ENCODE measurements at regions not wholly inside any gene's neighbourhood (a gene's known extent, or its start where the extent isn't known, plus 50 kb on each side); places are given as distances from the start of the nearest gene placed in this dataset.

DNA sequence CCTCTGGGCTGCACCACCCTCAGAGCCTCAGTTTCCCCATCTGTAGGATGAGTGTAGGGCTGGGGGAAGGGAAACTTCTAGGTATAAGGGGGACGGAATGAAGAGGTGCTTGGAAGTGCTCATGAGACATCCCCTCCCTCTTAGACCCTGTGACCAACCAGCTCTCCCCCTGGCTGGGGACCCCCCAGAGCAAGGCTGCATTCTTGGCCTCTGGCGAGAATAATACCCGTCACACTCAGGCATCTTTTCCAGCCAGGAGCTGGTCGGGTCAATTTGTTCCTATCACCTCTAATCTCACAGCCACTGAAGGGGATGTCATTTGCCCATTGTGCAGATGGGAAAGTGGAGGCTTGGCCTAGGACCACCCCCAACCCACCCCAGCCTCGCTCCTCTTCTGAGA is 443.0 kb downstream of the PTPRU start:
- Histone ChIP-seq H3K36me3 (no peaks in the 10 kb centered on the region), H3K9me3 (no peaks in the 10 kb centered on the region), H3K27me3 (peaks cover 0 to 14% (median 0%) of the 10 kb centered on the region in 7 donors), H3K27ac (no peak overlapping the region), H3K4me3 (no peak overlapping the region), H3K4me1 (peaks cover 0 to 14% (median 4%) of the 10 kb centered on the region in 9 donors)
- TF ChIP-seq, protein P1, sequence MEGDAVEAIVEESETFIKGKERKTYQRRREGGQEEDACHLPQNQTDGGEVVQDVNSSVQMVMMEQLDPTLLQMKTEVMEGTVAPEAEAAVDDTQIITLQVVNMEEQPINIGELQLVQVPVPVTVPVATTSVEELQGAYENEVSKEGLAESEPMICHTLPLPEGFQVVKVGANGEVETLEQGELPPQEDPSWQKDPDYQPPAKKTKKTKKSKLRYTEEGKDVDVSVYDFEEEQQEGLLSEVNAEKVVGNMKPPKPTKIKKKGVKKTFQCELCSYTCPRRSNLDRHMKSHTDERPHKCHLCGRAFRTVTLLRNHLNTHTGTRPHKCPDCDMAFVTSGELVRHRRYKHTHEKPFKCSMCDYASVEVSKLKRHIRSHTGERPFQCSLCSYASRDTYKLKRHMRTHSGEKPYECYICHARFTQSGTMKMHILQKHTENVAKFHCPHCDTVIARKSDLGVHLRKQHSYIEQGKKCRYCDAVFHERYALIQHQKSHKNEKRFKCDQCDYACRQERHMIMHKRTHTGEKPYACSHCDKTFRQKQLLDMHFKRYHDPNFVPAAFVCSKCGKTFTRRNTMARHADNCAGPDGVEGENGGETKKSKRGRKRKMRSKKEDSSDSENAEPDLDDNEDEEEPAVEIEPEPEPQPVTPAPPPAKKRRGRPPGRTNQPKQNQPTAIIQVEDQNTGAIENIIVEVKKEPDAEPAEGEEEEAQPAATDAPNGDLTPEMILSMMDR (IDR thresholded peaks at IDR 0.05), result no peak
- WGBS, 2 donors, result 83 to 91% methylated on average over 5 of the region's 5 CpGs
- no peak for DNase-seq
- ATAC-seq, result no peak
- intact Hi-C loops (cut with DNase I), result no loop called here

DNA sequence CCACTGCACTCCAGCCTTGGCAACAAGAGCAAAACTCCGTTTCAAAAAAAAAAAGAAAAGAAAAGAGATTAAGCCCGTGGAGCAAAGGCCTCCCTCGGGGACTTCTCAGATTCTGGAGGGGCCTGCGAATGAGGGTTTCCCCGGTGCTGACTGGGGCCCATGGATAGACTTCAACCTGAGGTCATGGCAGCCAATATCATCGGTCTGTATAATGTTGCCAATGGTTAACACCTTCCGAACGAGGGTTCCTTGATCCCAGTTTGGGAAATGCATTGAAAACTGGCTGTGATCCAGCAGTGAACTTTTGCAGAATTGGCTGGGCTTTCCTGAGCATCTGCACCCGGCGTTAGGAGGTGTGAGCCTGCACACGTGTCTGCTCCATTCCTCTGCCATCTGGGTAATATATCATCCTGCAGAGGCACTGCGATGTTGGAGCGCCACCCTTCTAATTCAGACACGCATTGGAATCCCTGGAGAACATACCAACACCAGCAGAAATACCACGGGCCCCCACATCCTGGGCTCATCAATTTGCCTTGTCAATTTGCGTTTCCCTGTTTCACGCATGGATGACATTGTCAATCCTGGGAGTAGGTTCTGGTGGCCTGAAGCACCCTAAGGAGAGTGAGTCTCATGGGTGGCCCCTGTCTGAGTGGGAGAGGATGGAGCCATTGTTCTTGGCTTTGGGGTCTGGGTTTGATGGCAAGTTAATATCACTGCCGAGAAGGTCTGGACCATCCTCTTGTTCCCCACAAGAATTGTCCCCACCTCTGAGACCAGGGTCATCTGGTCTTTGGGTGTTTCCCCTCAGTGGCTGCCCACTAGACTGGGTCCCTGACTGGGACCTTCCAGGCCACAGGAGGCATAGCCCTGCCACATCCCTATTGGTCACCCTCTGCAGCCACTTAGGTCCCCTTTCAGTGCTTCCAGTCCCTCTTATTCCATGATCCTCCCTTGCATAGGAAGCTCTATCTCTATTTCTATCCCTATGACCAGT is 441.0 kb downstream of the PTPRU start:
- DNase-seq, result peak in 1 of 2 donors; percentile 0
- intact Hi-C loops (cut with DNase I), result no loop called here
- H3K4me1 ChIP-seq, result peaks cover 0 to 10% (median under 1%) of the 10 kb centered on the region in 9 donors
- H3K36me3 ChIP-seq, result no peaks in the 10 kb centered on the region
- TF ChIP-seq, protein P1 (IDR thresholded peaks at IDR 0.05), result no peak
- H3K27ac ChIP-seq, result no peak overlapping the region
- no peak for ATAC-seq
- H3K27me3 ChIP-seq, result peaks cover 0 to 4% (median 0%) of the 10 kb centered on the region in 7 donors
- WGBS, 2 donors, result 63 to 65% methylated on average over 18 of the region's 18 CpGs
- no peaks in the 10 kb centered on the region for H3K9me3 ChIP-seq
- H3K4me3 ChIP-seq, result no peak overlapping the region

DNA sequence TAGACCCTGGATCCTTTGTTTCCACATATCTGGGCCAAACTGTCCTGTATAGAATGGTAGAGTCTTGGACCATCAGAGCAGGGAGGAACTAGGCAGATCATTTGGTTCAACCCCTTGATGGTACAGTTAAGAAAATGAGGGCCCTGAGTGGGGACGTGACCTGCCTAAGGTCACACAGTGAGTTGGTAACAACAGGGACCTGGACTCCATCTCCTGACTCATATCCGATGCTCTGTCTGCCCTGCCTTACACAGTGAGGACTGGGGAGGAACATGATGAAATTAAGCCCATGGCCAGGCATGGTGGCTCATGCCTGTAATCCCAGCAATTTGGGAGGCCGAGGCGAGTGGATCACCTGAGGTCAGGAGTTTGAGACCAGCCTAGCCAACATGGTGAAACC is 440.2 kb downstream of the PTPRU start:
- peaks cover 0 to 6% (median 0%) of the 10 kb centered on the region in 7 donors for H3K27me3 ChIP-seq
- no peak overlapping the region for H3K27ac ChIP-seq
- 63 to 72% methylated on average over 3 to 4 of the region's 4 CpGs for WGBS, 2 donors
- ATAC-seq (no peak), DNase-seq (no peak)
- H3K9me3 ChIP-seq, result no peaks in the 10 kb centered on the region
- H3K36me3 ChIP-seq, result no peaks in the 10 kb centered on the region
- TF ChIP-seq, protein P1 (IDR thresholded peaks at IDR 0.05), result no peak
- H3K4me1 ChIP-seq, result peaks cover 0 to 10% (median 0%) of the 10 kb centered on the region in 9 donors
- H3K4me3 ChIP-seq, result no peak overlapping the region
- intact Hi-C loops (cut with DNase I), result no loop called here

DNA sequence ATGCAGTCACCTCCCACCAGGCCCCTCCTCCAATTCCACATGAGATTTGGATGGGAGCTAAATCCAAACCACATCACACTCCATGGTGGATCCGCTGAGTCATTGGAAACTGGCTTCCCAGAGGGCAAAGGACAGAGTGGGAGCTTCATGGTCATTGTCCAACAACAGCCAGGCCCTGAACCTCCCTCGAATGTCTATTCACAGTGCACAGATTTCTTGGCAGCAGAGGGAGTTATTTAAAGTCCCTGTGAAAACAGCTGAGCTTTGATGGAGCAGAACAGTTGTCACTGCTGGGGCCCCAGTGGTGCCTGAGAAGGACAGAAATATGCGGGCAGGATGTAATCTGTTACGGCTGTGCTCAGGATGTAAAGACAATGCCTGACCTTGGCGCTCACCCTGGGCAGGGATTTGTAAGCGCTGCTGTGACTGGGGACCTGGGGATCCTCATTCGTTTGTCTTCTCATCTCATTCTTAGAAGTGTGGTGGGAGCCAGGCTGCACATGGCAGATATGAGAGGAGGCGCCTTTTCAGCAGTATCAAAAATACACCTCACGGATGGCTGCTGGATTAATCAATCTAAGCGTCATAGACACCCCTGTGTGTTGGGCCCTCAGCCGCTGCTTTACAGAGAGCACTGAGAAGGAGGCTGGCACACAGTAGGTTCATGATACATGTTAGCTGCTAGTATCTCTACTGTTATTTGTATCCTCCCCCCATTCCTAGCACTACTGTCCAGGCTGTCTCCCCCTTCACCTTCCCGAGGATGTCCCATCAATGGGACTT is 439.4 kb downstream of the PTPRU start:
- TF ChIP-seq, protein P1 (IDR thresholded peaks at IDR 0.05), result no peak
- 35 to 38% methylated on average over 12 of the region's 12 CpGs for WGBS, 2 donors
- Histone ChIP-seq H3K4me3 (no peak overlapping the region), H3K9me3 (no peaks in the 10 kb centered on the region), H3K27me3 (peaks cover 0 to 8% (median 0%) of the 10 kb centered on the region in 7 donors), H3K4me1 (peaks cover 0 to 10% (median 0%) of the 10 kb centered on the region in 9 donors), H3K27ac (peak overlapping the region in 3 of 10 donors; percentile 3 to 38 (median 16)), H3K36me3 (no peaks in the 10 kb centered on the region)
- intact Hi-C loops (cut with DNase I), result no loop called here
- DNase-seq (no peak), ATAC-seq (peak; percentile 44 to 82 (median 72))

Measured in heart right ventricle (tissue), 16 donors.